GM19099 (cell line): ENCODE measurements at regions not wholly inside any gene's neighbourhood (a gene's known extent, or its start where the extent isn't known, plus 50 kb on each side); places are given as distances from the start of the nearest gene placed in this dataset.

Experiments
- POLR2A ChIP-seq: IDR thresholded peaks from 3 replicates; pipeline ENCODE4 v1.6.1; 2011; ENCODE audit warnings: low read depth; ENCODE audit not compliant: insufficient read length; ENCODE audit errors: extremely low read depth

- no peak for TF ChIP-seq POLR2A
Observed at GRCh38 chr13:80946008-80946802, 605.3 kb upstream of the SPRY2 start.

DNA sequence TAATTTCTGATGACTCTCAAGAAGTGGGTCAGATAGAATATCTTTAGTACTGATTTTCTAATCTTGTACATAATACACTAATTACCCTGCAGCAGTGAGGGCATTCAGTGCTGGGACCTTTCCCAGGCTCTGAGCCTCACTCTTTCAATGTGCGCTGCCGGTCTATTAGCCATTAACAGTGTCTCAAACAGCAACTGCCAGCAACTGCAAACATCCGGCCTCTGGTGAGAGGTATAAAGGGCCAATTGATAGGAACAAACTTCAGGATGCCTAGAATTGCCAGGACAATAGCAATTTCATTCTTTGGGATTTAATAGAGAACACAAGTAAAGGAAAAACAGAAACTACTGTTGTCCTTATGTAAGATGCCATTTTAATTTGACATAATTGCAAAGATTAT is 604.4 kb upstream of the SPRY2 start:
- TF ChIP-seq POLR2A: no peak

DNA sequence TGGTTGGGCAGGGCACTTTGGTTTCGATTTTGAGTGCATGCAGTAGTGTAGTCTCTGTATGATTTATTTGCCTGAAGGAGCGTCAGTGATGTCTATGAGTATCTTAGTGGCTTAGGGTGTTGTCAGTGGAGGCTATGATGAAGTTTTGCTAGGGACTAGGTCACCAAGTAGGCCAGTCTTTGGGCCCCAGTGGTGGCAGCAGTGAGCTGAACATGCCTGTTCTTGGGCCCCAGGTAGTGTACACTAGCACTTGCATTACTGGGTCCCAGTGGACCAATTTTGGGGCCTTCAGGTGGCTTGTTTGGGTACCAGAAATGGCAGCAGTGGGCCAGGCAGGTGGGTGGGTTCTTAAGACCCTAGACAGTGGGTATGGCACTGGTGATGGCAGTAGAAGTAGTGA is 598.7 kb upstream of the SPRY2 start:
- no peak for TF ChIP-seq POLR2A

DNA sequence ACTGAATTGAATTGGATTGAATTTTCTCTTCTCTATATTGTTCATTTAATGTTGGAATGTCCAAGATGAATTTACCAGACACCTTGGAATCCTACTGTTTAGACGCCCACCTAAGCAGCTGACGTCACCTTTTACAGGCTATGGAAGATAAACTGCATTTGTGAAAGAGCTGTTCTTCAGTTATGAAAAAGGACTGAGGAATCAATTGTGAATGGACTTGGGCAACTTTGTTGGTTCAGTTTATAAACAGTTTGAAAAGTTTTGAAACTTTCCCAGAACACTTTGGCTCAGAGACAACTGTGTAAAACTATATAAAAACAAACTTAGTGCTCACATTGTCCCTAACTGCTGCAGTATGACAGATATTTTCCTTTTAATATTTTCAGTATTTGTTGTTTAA is 590.8 kb upstream of the SPRY2 start:
- no peak for TF ChIP-seq POLR2A

DNA sequence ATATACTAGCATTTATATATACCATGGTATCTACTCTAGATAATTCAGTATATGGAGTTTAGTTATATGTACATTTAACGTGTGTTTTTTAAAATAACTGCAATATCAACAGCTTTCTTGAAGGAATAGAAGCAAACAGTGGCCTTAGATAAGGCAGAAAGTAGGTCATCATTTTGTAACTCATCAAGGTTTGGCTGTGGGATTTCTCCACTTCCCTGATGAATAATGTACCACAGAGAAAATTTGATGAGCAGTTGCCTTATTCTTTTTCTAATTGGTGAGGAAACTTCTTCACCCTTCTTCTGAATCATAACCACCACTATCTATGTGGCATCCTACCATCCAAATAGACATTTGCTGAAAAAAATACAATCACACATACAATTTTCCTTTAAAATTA is 590.2 kb upstream of the SPRY2 start:
- TF ChIP-seq POLR2A: no peak

GRCh38 chr13:80928241-80928640 is 587.3 kb upstream of the SPRY2 start:
- no peak for TF ChIP-seq POLR2A

DNA sequence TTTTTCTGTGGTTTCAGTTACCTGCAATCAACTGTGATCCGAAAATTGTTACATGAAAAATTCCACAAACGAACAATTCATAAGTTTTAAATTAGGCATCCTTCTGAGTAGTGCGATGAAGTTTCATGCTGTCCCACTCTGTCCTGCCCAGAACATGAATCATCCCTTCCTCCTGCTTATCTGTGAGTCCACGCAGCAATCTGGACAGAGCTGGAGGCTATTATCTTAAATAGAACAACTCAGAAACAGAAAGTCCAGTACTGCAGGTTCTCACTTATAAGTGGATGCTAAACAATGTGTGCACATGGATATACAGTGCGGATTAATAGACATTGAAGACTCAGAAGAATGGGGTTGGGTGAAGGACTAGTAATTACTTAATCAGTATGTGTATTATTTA is 583.7 kb upstream of the SPRY2 start:
- TF ChIP-seq POLR2A: no peak

DNA sequence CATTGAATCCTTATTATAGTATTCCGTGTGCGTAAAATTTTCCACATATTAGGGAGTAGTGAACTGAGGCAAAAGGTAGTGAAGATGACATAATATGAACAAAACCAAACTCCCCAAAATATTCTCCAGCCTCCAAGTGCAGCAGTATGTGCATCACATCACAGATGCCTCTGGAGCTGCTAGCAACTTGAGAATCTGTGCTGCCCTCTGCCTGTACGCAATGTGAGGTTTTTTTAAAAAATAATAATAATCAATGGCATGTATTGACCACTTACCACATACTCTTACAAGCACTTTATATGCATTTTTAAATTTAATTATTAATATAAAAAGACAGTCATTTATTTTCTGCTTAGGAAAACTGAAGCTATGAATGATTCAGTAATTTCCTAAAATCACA is 583.0 kb upstream of the SPRY2 start:
- TF ChIP-seq POLR2A: no peak

- TF ChIP-seq POLR2A: no peak
Observed at GRCh38 chr13:80921971-80922370, 581.0 kb upstream of the SPRY2 start.

GRCh38 chr13:80921541-80921940 is 580.6 kb upstream of the SPRY2 start:
- TF ChIP-seq POLR2A: no peak

- TF ChIP-seq POLR2A: no peak
Observed at GRCh38 chr13:80906860-80907259, 565.9 kb upstream of the SPRY2 start.

GRCh38 chr13:80904386-80904785 is 563.5 kb upstream of the SPRY2 start:
- no peak for TF ChIP-seq POLR2A

DNA sequence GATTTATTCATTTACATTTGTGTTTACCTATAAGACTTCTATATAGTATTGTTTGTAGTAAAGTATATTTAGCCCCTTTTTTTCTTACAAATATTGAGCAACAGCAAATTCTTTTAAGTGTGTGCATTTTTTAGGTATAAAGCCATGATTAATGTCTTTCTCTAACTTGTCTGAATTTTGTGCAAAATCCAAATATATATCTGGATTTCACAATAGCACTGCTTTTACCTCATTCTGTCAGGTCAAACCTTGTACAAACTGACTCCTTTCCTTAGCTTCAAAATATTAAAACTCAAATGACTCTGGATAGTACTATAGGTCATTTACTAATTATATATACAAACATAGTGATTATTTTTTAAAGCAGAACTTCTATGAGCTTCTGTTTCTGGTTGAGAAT is 563.0 kb upstream of the SPRY2 start:
- no peak for TF ChIP-seq POLR2A

DNA sequence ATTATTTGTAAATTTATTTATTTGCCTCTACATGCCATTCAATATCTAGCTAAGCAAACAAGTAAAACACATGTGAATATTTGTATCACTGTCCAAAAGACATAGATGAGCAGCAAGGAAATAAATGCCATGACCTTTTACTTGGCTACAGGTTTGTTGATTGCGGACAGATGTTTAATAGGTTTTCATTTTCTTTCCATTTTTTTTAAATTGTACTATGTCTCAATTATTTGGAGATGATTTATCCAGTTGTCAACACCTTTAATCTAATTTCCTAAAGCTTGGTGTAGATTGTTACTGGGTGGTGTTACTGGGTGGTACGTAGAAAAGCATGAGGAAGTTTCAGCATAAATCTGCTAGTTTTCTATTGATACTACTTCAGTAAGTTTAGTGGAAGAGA is 560.6 kb upstream of the SPRY2 start:
- no peak for TF ChIP-seq POLR2A

DNA sequence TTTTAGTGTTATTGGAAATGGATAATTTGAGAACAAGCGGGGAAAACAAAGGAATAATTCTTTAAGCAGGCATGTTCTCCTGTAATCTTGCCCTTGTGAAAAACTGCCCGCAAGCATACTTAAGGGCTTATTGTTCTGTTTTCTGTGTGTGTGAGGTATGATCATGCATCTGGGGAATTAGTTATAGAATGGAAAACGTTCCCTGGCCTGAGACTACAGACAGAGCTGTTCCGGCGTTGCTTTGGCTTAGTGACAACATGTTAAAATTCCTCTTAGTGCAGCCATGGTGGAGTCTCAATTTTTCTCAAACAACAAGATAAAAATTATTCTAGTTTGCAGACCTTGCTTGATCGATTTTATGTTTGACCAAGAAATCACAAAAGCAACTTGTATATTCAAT is 560.2 kb upstream of the SPRY2 start:
- no peak for TF ChIP-seq POLR2A

- no peak for TF ChIP-seq POLR2A
Observed at GRCh38 chr13:80900561-80900960, 559.6 kb upstream of the SPRY2 start.

DNA sequence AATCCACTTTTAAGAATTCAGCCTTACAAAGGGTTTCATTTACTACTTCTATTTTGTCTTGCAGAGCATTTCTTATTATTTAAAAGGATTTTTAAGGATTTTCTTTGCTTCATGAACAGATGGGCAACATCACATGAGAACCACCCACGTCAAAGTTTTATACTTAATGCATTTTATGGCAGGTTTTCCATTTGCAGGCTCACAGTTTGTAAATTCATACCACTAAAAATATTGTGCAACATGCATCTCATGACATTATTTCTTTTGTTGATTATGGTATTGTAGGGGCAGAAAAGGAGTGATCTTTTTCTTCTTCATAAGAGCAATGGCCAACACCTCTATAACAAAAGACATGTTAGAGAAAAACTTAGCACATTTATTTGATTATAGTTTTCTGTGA is 554.0 kb upstream of the SPRY2 start:
- no peak for TF ChIP-seq POLR2A
